DOHH2 (cell line): ENCODE measurements at regions not wholly inside any gene's neighbourhood (a gene's known extent, or its start where the extent isn't known, plus 50 kb on each side); places are given as distances from the start of the nearest gene placed in this dataset.

Experiments
- CTCF ChIP-seq: fragments of 200-600 bp; sonication (generic); IDR thresholded peaks from one replicate; pipeline ENCODE4 v1.5.1; 2014; ENCODE audit warnings: antibody characterized with exemption, mild to moderate bottlenecking, low read depth, low read length; ENCODE audit not compliant: poor library complexity, severe bottlenecking
- EZH2phosphoT487 ChIP-seq: fragments of 200-600 bp; sonication (generic); IDR thresholded peaks from 2 replicates; pipeline ENCODE4 v1.6.1; 2017; ENCODE audit warnings: borderline replicate concordance, mild to moderate bottlenecking, antibody characterized with exemption, low read length, moderate library complexity, mixed read lengths

- TF ChIP-seq EZH2phosphoT487 (no peak), CTCF (no peak)
Observed at GRCh38 chr4:111610681-111611080, 534.6 kb upstream of the FAM241A start.
